Gastrocnemius medialis (tissue), 4 donors: ENCODE measurements at regions not wholly inside any gene's neighbourhood (a gene's known extent, or its start where the extent isn't known, plus 50 kb on each side); places are given as distances from the start of the nearest gene placed in this dataset.

Experiments used
- CTCF ChIP-seq, 5 experiments: fragments of 450-650 bp in 3 of 5; fragments of 200-600 bp in 2 of 5; sonication (generic) in 2 of 5; IDR thresholded peaks in 4 of 5; conservative IDR thresholded peaks in 1 of 5; 1 replicate in 4 of 5; 2 replicates in 1 of 5; pipeline ENCODE4 v1.5.1; 2016 to 2019; ENCODE audit warnings: antibody characterized with exemption in 5 of 5, mild to moderate bottlenecking in 3 of 5, moderate library complexity in 3 of 5
- POLR2A ChIP-seq, 2 donors: fragments of 450-650 bp; IDR thresholded peaks; one replicate each; pipeline ENCODE4 v1.6.1; 2017; ENCODE audit warnings: antibody characterized with exemption in 2 of 2, mild to moderate bottlenecking in 2 of 2, moderate library complexity in 2 of 2

GRCh38 chr10:43946445-43946844 is 297.8 kb upstream of the ZNF32 start:
- TF ChIP-seq CTCF (IDR thresholded peaks at IDR 0.05 in 4 of 5, conservative IDR thresholded peaks at IDR 0.05 in 1 of 5) (no peak), POLR2A (IDR thresholded peaks at IDR 0.05) (no peak)
